Heart right ventricle (tissue), 16 donors: ENCODE measurements at regions not wholly inside any gene's neighbourhood (a gene's known extent, or its start where the extent isn't known, plus 50 kb on each side); places are given as distances from the start of the nearest gene placed in this dataset.

ENCODE experiments used
- ATAC-seq, 8 donors: fragments of 200-7000 bp; cut with Tn5 transposase; one replicate each; pipeline ENCODE4 v1.9.1; 2020; ENCODE audit warnings: mild to moderate bottlenecking in 8 of 8, moderate library complexity in 8 of 8, moderate number of reproducible peaks in 1 of 8
- DNase-seq, 2 donors: peaks; one replicate each; pipeline ENCODE4 v3.0.0-alpha.2; 2020
- H3K27ac ChIP-seq, 10 donors: fragments of 200-600 bp; sonication (generic) in 2 of 10; one replicate each; pipeline versions ENCODE4 v1.5.0 to v1.8.0; 2020 to 2022; ENCODE audit warnings: mild to moderate bottlenecking in 3 of 10
- H3K27me3 ChIP-seq, 7 donors: fragments of 200-600 bp; one replicate each; pipeline ENCODE4 v1.8.0; 2021 to 2022; ENCODE audit warnings: mild to moderate bottlenecking in 2 of 7
- H3K36me3 ChIP-seq, 9 donors: fragments of 200-600 bp; sonication (generic) in 1 of 9; one replicate each; pipeline versions ENCODE4 v1.5.0 to v1.8.0; 2020 to 2022; ENCODE audit warnings: mild to moderate bottlenecking in 2 of 9
- H3K4me1 ChIP-seq, 9 donors: fragments of 200-600 bp; sonication (generic) in 1 of 9; one replicate each; pipeline versions ENCODE4 v1.5.0 to v1.8.0; 2020 to 2022; ENCODE audit warnings: mild to moderate bottlenecking in 4 of 9
- H3K4me3 ChIP-seq, 10 donors: fragments of 200-600 bp; sonication (generic) in 2 of 10; one replicate each; pipeline versions ENCODE4 v1.5.0 to v1.8.0; 2020 to 2022; ENCODE audit warnings: mild to moderate bottlenecking in 7 of 10, moderate library complexity in 2 of 10
- H3K9me3 ChIP-seq, 11 donors: fragments of 200-600 bp in 10 of 11; sonication (generic) in 2 of 11; one replicate each; pipeline versions ENCODE4 v1.5.0 to v1.8.0; 2013 to 2022; ENCODE audit warnings: mild to moderate bottlenecking in 2 of 11, control low read depth in 1 of 11, moderate library complexity in 1 of 11
- WGBS, 2 donors: extraction: QIAGEN DNeasy Blood & Tissue Kit; methylation state at CpG; one replicate each; pipeline ENCODE4 v1.1.7; 2013; ENCODE audit warnings: inconsistent platforms in 1 of 2; 5-methylcytosine and 5-hydroxymethylcytosine counted together
- intact Hi-C, 10 donors: fragments of 100-400 bp; cut with DNase I; formaldehyde crosslinking; loops; one replicate each; pipeline versions ENCODE4 v1.11.1 to v1.14.2; 2022
- TF ChIP-seq, protein P1 (sequence below), 9 donors: fragments of 200-600 bp; sonication (generic) in 2 of 9; IDR thresholded peaks; one replicate each; pipeline versions ENCODE4 v1.5.0 to v1.8.0; 2021 to 2022; ENCODE audit warnings: antibody characterized with exemption in 9 of 9, mild to moderate bottlenecking in 5 of 9, moderate library complexity in 1 of 9
- donor health status: Arrhythmogenic right ventricular cardiomyopathy.
- donor health status: ischemic (EF 13 %, LVEDD 7.1; RV severe dilation, severe dysfunction).
- donor health status: healthy with polysubstance abuse.
- donor health status: DM: no; HTN: yes; CAD: no.
- donor health status: DM: no; HTN: no; CAD: no.
- donor health status: ischemic (EF 25% LVEDD 6.9; RV normal size, moderate dysfunction).
- donor health status: ischemic (EF 25% LVEDD 5.7; RV mildly dilated, moderate dysfunction).
- donor health status: healthy.
- donor health status: DM: yes; HTN: yes; CAD: no.
- donor health status: Ischemic cardiomyopathy.
- donor health status: ischemic (EF 35%, LVEDD 5.7; RV mildly dilated, moderate dysfunction).
- donor health status: nonischemic (EF 11% LVEDD 7.7; RV severe dilation, severe dysfunction).
- donor health status: DM: yes; HTN: yes; CAD: no.
- donor health status: PGD.
- donor health status: ischemic (EF 29% LVEDD 5.4; RV normal size, mild dysfunction).
- donor health status: nonischemic (EF 23%, LVEDD 6.1; RV moderate dilation, normal function).

DNA sequence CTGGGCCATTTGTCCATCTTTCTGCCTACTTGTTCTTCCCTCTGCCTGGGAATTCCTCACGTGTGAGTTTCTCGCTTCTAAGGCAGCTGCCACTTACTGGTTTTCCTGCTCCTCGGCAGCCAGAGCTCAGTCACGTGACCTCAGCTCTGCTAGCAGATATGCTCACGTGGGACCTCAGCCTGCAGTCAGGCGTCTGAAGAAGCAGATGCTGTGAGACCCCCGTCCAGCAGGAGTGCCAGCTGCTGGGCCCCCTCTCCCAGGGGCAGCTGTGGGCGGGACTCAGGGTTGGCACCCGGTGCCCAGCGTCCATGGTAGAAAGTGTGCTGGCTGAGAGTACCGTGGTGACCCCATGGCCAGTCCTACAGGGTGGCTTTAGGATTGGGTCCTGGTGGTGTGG, 161.3 kb upstream of the TLE3 start:
- Histone ChIP-seq H3K27me3 (peaks cover 0 to 31% (median 7%) of the 10 kb centered on the region in 7 donors), H3K27ac (peak overlapping the region in 1 of 10 donors; percentile 70), H3K4me3 (no peak overlapping the region), H3K4me1 (peaks cover 13 to 59% (median 29%) of the 10 kb centered on the region in 9 donors), H3K9me3 (no peaks in the 10 kb centered on the region), H3K36me3 (no peaks in the 10 kb centered on the region)
- TF ChIP-seq, protein P1, sequence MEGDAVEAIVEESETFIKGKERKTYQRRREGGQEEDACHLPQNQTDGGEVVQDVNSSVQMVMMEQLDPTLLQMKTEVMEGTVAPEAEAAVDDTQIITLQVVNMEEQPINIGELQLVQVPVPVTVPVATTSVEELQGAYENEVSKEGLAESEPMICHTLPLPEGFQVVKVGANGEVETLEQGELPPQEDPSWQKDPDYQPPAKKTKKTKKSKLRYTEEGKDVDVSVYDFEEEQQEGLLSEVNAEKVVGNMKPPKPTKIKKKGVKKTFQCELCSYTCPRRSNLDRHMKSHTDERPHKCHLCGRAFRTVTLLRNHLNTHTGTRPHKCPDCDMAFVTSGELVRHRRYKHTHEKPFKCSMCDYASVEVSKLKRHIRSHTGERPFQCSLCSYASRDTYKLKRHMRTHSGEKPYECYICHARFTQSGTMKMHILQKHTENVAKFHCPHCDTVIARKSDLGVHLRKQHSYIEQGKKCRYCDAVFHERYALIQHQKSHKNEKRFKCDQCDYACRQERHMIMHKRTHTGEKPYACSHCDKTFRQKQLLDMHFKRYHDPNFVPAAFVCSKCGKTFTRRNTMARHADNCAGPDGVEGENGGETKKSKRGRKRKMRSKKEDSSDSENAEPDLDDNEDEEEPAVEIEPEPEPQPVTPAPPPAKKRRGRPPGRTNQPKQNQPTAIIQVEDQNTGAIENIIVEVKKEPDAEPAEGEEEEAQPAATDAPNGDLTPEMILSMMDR (IDR thresholded peaks at IDR 0.05), result no peak
- ATAC-seq, result peak; percentile 37 to 77 (median 54)
- DNase-seq, result peak; percentile 53 to 69
- WGBS, 2 donors, result 34 to 35% methylated on average over 11 of the region's 11 CpGs
- intact Hi-C loops, result no loop called here

DNA sequence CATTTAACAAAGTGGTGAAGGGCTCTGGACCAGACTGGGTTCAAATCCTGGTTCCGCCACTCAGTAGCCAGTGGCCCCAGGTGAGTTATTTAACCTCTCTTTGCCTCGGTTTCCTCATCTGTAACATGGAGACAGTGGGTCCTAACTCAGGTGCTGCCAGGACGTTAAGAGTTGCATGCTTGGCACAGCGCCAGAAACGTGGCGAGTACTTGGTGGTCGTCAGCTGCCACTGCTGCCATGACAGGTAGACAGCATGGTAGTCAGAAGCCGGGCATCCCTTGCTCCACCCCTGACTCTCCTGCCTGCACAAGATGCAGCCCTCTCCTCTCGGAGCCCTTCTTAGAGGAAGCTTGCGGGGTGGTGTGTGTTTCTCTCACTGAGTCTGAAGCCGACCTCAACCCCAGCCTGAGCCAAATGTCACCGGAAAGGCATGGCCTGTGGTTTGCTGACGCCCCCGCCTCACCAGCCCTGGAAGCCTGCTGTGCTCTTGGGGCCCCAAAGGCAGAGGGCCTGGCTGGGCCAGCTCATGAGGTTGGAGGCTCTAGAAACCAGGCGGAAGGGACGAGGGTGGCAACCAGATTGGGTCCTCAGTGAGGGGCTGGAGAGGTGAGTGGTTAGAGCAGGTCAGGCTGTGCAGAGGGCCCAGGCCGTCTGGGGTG, 160.8 kb upstream of the TLE3 start:
- TF ChIP-seq, protein P1 (IDR thresholded peaks at IDR 0.05), result no peak
- intact Hi-C loops, result no loop called here
- H3K36me3 ChIP-seq, result no peaks in the 10 kb centered on the region
- peaks cover 0 to 31% (median 7%) of the 10 kb centered on the region in 7 donors for H3K27me3 ChIP-seq
- H3K9me3 ChIP-seq, result no peaks in the 10 kb centered on the region
- DNase-seq (no peak), ATAC-seq (peak in 6 of 8 donors; percentile 21 to 41 (median 26))
- WGBS, 2 donors, result 52 to 53% methylated on average over 17 of the region's 17 CpGs
- no peak overlapping the region for H3K4me3 ChIP-seq
- H3K4me1 ChIP-seq, result peaks cover 8 to 54% (median 24%) of the 10 kb centered on the region in 9 donors
- peak overlapping the region in 1 of 10 donors; percentile 70 for H3K27ac ChIP-seq

DNA sequence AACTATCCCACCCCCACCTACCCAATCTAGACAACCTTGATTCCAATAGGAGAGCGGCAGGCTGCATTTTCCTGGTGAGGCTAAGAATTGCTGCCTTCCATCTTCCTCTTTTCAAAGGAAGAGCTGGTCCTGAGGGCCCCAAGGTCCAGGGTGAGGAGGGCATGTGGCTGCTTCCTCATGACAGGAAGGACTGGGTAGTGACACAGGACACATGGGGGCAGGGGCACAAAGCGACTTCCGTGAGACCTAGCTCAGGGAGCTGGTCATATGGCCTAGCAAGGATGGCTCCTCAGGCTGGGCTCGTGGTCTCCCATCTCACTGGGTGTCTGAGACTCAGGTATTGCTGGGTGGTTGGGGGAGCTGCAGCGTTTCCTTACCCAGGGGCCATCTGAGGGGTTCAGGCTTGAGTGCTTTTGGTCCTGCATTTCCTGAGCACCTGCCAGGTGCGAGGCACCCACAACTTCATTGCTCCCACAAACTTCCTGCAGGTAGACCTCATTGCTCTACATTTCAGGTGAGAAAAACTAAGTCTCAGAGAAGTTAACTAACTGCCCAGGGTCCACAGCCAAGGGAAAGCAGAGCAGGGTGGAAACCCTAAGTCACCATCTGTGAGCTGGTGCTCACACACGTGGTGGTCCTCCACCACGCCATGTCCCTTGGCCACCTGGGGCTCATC, 160.0 kb upstream of the TLE3 start:
- TF ChIP-seq, protein P1 (IDR thresholded peaks at IDR 0.05), result no peak
- no peaks in the 10 kb centered on the region for H3K9me3 ChIP-seq
- H3K27ac ChIP-seq, result peak overlapping the region in 1 of 10 donors; percentile 70
- 84 to 94% methylated on average over 8 of the region's 8 CpGs for WGBS, 2 donors
- ATAC-seq (peak in 5 of 8 donors; percentile 32 to 47 (median 39)), DNase-seq (no peak)
- H3K36me3 ChIP-seq, result no peaks in the 10 kb centered on the region
- H3K4me1 ChIP-seq, result peaks cover 3 to 46% (median 16%) of the 10 kb centered on the region in 9 donors
- H3K4me3 ChIP-seq, result no peak overlapping the region
- peaks cover 0 to 31% (median 7%) of the 10 kb centered on the region in 7 donors for H3K27me3 ChIP-seq
- intact Hi-C loops, result no loop called here

DNA sequence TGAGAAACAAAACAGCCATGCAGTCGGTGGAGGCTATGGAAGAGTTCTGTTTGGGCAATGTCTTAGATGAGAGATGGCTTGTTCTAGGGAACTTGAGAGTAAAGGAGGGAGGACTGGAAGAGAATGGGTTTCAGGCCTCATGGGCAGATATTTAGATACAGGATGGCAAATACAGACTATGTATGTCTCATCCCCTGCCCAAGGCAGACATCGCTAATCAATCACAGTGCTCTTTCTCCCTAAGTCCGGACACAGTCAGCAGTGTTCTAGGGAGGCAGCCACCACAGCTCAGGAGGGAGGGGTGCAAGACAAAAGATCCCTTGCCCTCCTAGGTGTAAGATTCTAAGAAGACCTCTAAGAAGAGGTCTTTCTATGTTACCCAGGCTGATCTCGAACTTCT, 159.3 kb upstream of the TLE3 start:
- intact Hi-C loops, result no loop called here
- TF ChIP-seq, protein P1 (IDR thresholded peaks at IDR 0.05), result no peak
- H3K27me3 ChIP-seq, result peaks cover 0 to 34% (median 7%) of the 10 kb centered on the region in 7 donors
- no peak overlapping the region for H3K27ac ChIP-seq
- no peaks in the 10 kb centered on the region for H3K36me3 ChIP-seq
- DNase-seq (no peak), ATAC-seq (no peak)
- 86 to 96% methylated on average over 4 of the region's 4 CpGs for WGBS, 2 donors
- peaks cover 0 to 40% (median 11%) of the 10 kb centered on the region in 9 donors for H3K4me1 ChIP-seq
- no peaks in the 10 kb centered on the region for H3K9me3 ChIP-seq
- no peak overlapping the region for H3K4me3 ChIP-seq
